ENCODE measurements at regions not wholly inside any gene's neighbourhood (a gene's known extent, or its start where the extent isn't known, plus 50 kb on each side); places are given as distances from the start of the nearest gene placed in this dataset.
"Not testable (repeated sequence)": the region's sequence is repeated elsewhere in the genome, so short reads cannot be mapped to it uniquely, and the experiment has no call there.

GRCh38 chr10:33859319-33860022 is 525.0 kb upstream of the NRP1 start:
- DNase-seq = no peak

GRCh38 chr10:33858326-33858725 is 523.9 kb upstream of the NRP1 start:
- no peak for DNase-seq

GRCh38 chr10:33853221-33853620 is 518.8 kb upstream of the NRP1 start:
- not testable (repeated sequence) for DNase-seq

- DNase-seq = no peak
Measured at GRCh38 chr10:33843379-33843778, 508.9 kb upstream of the NRP1 start.

- no peak for DNase-seq
Measured at GRCh38 chr10:33841678-33842077, 507.2 kb upstream of the NRP1 start.

GRCh38 chr10:33838731-33839130 is 504.3 kb upstream of the NRP1 start:
- DNase-seq = no peak

- DNase-seq = no peak
Measured at GRCh38 chr10:33837736-33838135, 503.3 kb upstream of the NRP1 start.

- DNase-seq = no peak
Measured at GRCh38 chr10:33835556-33835955, 501.1 kb upstream of the NRP1 start.

- DNase-seq = no peak
Measured at GRCh38 chr10:33833566-33833965, 499.1 kb upstream of the NRP1 start.

- DNase-seq = no peak
Measured at GRCh38 chr10:33832124-33832787, 497.8 kb upstream of the NRP1 start.

- DNase-seq = no peak
Measured at GRCh38 chr10:33831591-33831990, 497.1 kb upstream of the NRP1 start.

- not testable (repeated sequence) for DNase-seq
Measured at GRCh38 chr10:33829899-33830298, 495.4 kb upstream of the NRP1 start.

GRCh38 chr10:33828592-33828991 is 494.1 kb upstream of the NRP1 start:
- DNase-seq = no peak

GRCh38 chr10:33826186-33826585 is 491.7 kb upstream of the NRP1 start:
- DNase-seq = no peak

GRCh38 chr10:33822774-33823173 is 488.3 kb upstream of the NRP1 start:
- DNase-seq = no peak

- no peak for DNase-seq
Measured at GRCh38 chr10:33820531-33820930, 486.1 kb upstream of the NRP1 start.

- no peak for DNase-seq
Measured at GRCh38 chr10:33819206-33819605, 484.7 kb upstream of the NRP1 start.

- no peak for DNase-seq
Measured at GRCh38 chr10:33818343-33818742, 483.9 kb upstream of the NRP1 start.

GRCh38 chr10:33817605-33818004 is 483.1 kb upstream of the NRP1 start:
- DNase-seq = no peak

- DNase-seq = no peak
Measured at GRCh38 chr10:33815776-33816175, 481.3 kb upstream of the NRP1 start.

GRCh38 chr10:33813871-33814270 is 479.4 kb upstream of the NRP1 start:
- DNase-seq = no peak

GRCh38 chr10:33813415-33813814 is 478.9 kb upstream of the NRP1 start:
- DNase-seq = no peak

- DNase-seq = no peak
Measured at GRCh38 chr10:33812586-33812985, 478.1 kb upstream of the NRP1 start.

- DNase-seq = no peak
Measured at GRCh38 chr10:33810986-33811385, 476.5 kb upstream of the NRP1 start.

- DNase-seq = no peak
Measured at GRCh38 chr10:33809732-33810131, 475.3 kb upstream of the NRP1 start.
